ENCODE measurements at regions not wholly inside any gene's neighbourhood (a gene's known extent, or its start where the extent isn't known, plus 50 kb on each side); places are given as distances from the start of the nearest gene placed in this dataset.

- Histone ChIP-seq H3K27me3 (ENCODE audit: insufficient read depth, low read depth) (no peaks in the 10 kb centered on the region), H3K9me2 (ENCODE audit: insufficient read depth) (no peaks in the 10 kb centered on the region), H3K36me3 (ENCODE audit: low read depth) (no peaks in the 10 kb centered on the region), H4K20me1 (ENCODE audit: insufficient read depth) (no peaks in the 10 kb centered on the region), H3K27ac (no peak overlapping the region), H3K9me3 (ENCODE audit: insufficient read depth, low read depth) (no peaks in the 10 kb centered on the region), H3K4me3 (no peak overlapping the region), H3K79me2 (ENCODE audit: low read depth) (no peaks in the 10 kb centered on the region), H3F3A (ENCODE audit: insufficient read depth, low read depth) (no peaks in the 10 kb centered on the region), H3K4me1 (replicated peaks; ENCODE audit: insufficient read depth) (no peaks in the 10 kb centered on the region), H3K4me2 (no peak overlapping the region), H2AFZ (no peak overlapping the region)
- intact Hi-C loops (cut with micrococcal nuclease; ENCODE audit: unreplicated experiment): no loop called here
- BruUV-seq (replicated peaks): no TSS peak
- CTCF ChIA-PET: no interaction called here
- no peak for DNase-seq
- TF ChIP-seq EZH2 (IDR thresholded peaks at IDR 0.05; ENCODE audit: low read depth): no peak
- TF ChIP-seq, protein P1, sequence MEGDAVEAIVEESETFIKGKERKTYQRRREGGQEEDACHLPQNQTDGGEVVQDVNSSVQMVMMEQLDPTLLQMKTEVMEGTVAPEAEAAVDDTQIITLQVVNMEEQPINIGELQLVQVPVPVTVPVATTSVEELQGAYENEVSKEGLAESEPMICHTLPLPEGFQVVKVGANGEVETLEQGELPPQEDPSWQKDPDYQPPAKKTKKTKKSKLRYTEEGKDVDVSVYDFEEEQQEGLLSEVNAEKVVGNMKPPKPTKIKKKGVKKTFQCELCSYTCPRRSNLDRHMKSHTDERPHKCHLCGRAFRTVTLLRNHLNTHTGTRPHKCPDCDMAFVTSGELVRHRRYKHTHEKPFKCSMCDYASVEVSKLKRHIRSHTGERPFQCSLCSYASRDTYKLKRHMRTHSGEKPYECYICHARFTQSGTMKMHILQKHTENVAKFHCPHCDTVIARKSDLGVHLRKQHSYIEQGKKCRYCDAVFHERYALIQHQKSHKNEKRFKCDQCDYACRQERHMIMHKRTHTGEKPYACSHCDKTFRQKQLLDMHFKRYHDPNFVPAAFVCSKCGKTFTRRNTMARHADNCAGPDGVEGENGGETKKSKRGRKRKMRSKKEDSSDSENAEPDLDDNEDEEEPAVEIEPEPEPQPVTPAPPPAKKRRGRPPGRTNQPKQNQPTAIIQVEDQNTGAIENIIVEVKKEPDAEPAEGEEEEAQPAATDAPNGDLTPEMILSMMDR (conservative IDR thresholded peaks at IDR 0.05): no peak
- POLR2A ChIA-PET (ENCODE audit: unreplicated experiment): no interaction called here
Measured at GRCh38 chr4:13294961-13295605, 189.1 kb downstream of the RAB28 start.

- H3K4me1 ChIP-seq (replicated peaks; ENCODE audit: insufficient read depth): no peaks in the 10 kb centered on the region
- H3K79me2 ChIP-seq (ENCODE audit: low read depth): no peaks in the 10 kb centered on the region
- H3F3A ChIP-seq (ENCODE audit: insufficient read depth, low read depth): no peaks in the 10 kb centered on the region
- no peaks in the 10 kb centered on the region for H3K36me3 ChIP-seq (ENCODE audit: low read depth)
- H3K9me2 ChIP-seq (ENCODE audit: insufficient read depth): no peaks in the 10 kb centered on the region
- intact Hi-C loops (cut with micrococcal nuclease; ENCODE audit: unreplicated experiment): no loop called here
- no peak for TF ChIP-seq EZH2 (IDR thresholded peaks at IDR 0.05; ENCODE audit: low read depth)
- TF ChIP-seq, protein P1 (conservative IDR thresholded peaks at IDR 0.05): no peak
- CTCF ChIA-PET: no interaction called here
- H3K27me3 ChIP-seq (ENCODE audit: insufficient read depth, low read depth): no peaks in the 10 kb centered on the region
- no peak overlapping the region for H2AFZ ChIP-seq
- no peaks in the 10 kb centered on the region for H3K9me3 ChIP-seq (ENCODE audit: insufficient read depth, low read depth)
- no peak overlapping the region for H3K4me2 ChIP-seq
- no peak overlapping the region for H3K4me3 ChIP-seq
- no TSS peak for BruUV-seq (replicated peaks)
- POLR2A ChIA-PET (ENCODE audit: unreplicated experiment): no interaction called here
- H4K20me1 ChIP-seq (ENCODE audit: insufficient read depth): no peaks in the 10 kb centered on the region
- no peak for DNase-seq
- H3K27ac ChIP-seq: no peak overlapping the region
Measured at GRCh38 chr4:13292372-13292771, 191.8 kb downstream of the RAB28 start.

GRCh38 chr4:13289391-13289790 lies 194.7 kb downstream of the RAB28 start:
- no peak overlapping the region for H3K27ac ChIP-seq
- no peaks in the 10 kb centered on the region for H3K4me1 ChIP-seq (replicated peaks; ENCODE audit: insufficient read depth)
- CTCF ChIA-PET: no interaction called here
- BruUV-seq (replicated peaks): no TSS peak
- H3F3A ChIP-seq (ENCODE audit: insufficient read depth, low read depth): no peaks in the 10 kb centered on the region
- H3K9me3 ChIP-seq (ENCODE audit: insufficient read depth, low read depth): no peaks in the 10 kb centered on the region
- H3K4me2 ChIP-seq: no peak overlapping the region
- no peaks in the 10 kb centered on the region for H4K20me1 ChIP-seq (ENCODE audit: insufficient read depth)
- H2AFZ ChIP-seq: no peak overlapping the region
- no peaks in the 10 kb centered on the region for H3K9me2 ChIP-seq (ENCODE audit: insufficient read depth)
- no peaks in the 10 kb centered on the region for H3K79me2 ChIP-seq (ENCODE audit: low read depth)
- DNase-seq: no peak
- POLR2A ChIA-PET (ENCODE audit: unreplicated experiment): no interaction called here
- no peaks in the 10 kb centered on the region for H3K27me3 ChIP-seq (ENCODE audit: insufficient read depth, low read depth)
- TF ChIP-seq EZH2 (IDR thresholded peaks at IDR 0.05; ENCODE audit: low read depth): no peak
- TF ChIP-seq, protein P1 (conservative IDR thresholded peaks at IDR 0.05): no peak
- intact Hi-C loops (cut with micrococcal nuclease; ENCODE audit: unreplicated experiment): no loop called here
- no peaks in the 10 kb centered on the region for H3K36me3 ChIP-seq (ENCODE audit: low read depth)
- no peak overlapping the region for H3K4me3 ChIP-seq

All from PC-9 (cell line).